DMS 273 (cell line): ENCODE measurements at regions not wholly inside any gene's neighbourhood (a gene's known extent, or its start where the extent isn't known, plus 50 kb on each side); places are given as distances from the start of the nearest gene placed in this dataset.
"Not testable (repeated sequence)": the region's sequence is repeated elsewhere in the genome, so short reads cannot be mapped to it uniquely, and the experiment has no call there.

ENCODE experiments used
- DNase-seq: peaks from one replicate; lab custom pipeline; 2025; ENCODE audit not compliant: unreplicated experiment; lab: John Stamatoyannopoulos, UW

GRCh38 chr16:87114832-87115231, 202.4 kb downstream of the C16orf95 start:
- DNase-seq: no peak

- DNase-seq: no peak
These were observed 201.5 kb downstream of the C16orf95 start for GRCh38 chr16:87115646-87116045.

GRCh38 chr16:87117936-87118335, 199.3 kb downstream of the C16orf95 start:
- DNase-seq: no peak

GRCh38 chr16:87119168-87119567, 198.0 kb downstream of the C16orf95 start:
- no peak for DNase-seq

- no peak for DNase-seq
These were observed 197.4 kb downstream of the C16orf95 start for GRCh38 chr16:87119748-87120147.

- no peak for DNase-seq
These were observed 195.4 kb downstream of the C16orf95 start for GRCh38 chr16:87121816-87122215.

- no peak for DNase-seq
These were observed 193.7 kb downstream of the C16orf95 start for GRCh38 chr16:87123356-87124001.

- not testable (repeated sequence) for DNase-seq
These were observed 192.8 kb downstream of the C16orf95 start for GRCh38 chr16:87124405-87124804.

GRCh38 chr16:87125206-87126155, 191.7 kb downstream of the C16orf95 start:
- DNase-seq: no peak

- no peak for DNase-seq
These were observed 190.7 kb downstream of the C16orf95 start for GRCh38 chr16:87126403-87127025.

GRCh38 chr16:87127061-87127765, 190.0 kb downstream of the C16orf95 start:
- DNase-seq: no peak

- no peak for DNase-seq
These were observed 189.4 kb downstream of the C16orf95 start for GRCh38 chr16:87127766-87128147.

GRCh38 chr16:87129771-87130170, 187.4 kb downstream of the C16orf95 start:
- no peak for DNase-seq

- DNase-seq: no peak
These were observed 185.9 kb downstream of the C16orf95 start for GRCh38 chr16:87131061-87131995.

GRCh38 chr16:87131996-87132345, 185.2 kb downstream of the C16orf95 start:
- no peak for DNase-seq

- DNase-seq: no peak
These were observed 184.7 kb downstream of the C16orf95 start for GRCh38 chr16:87132361-87133014.

GRCh38 chr16:87133112-87133850, 183.9 kb downstream of the C16orf95 start:
- no peak for DNase-seq

GRCh38 chr16:87133966-87134627, 183.1 kb downstream of the C16orf95 start:
- no peak for DNase-seq

GRCh38 chr16:87134628-87134995, 182.6 kb downstream of the C16orf95 start:
- DNase-seq: no peak
